Activated T-cell treated with anti-CD3 and anti-CD28 coated beads for 1 hour (primary cell): ENCODE measurements at regions not wholly inside any gene's neighbourhood (a gene's known extent, or its start where the extent isn't known, plus 50 kb on each side); places are given as distances from the start of the nearest gene placed in this dataset.
"Not testable (repeated sequence)": the region's sequence is repeated elsewhere in the genome, so short reads cannot be mapped to it uniquely, and the experiment has no call there.

Experiments used
- DNase-seq: peaks from one replicate; pipeline ENCODE4 v3.0.0-alpha.2; 2020; ENCODE audit warnings: low read depth

- no peak for DNase-seq
Observed at GRCh38 chr5:89208392-89208791, 325.4 kb upstream of the MEF2C start.

DNA sequence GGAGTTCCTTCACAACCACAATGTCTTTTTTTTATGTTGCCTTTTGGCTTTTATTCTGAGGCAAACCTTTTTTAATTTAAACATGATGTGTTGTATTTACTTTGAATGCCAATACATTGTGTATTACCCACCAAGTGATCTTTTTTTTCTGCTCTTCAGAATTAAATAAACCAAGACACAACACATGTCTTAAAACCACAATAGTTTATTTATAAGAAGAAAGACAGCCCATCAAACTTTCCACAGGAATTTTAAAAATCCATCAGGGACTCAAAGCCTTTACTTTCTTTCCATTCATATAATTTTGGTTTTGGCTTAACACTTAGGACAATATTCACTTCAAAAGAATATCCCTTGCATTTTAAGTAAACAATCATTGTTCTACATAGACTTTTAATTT lies 321.8 kb upstream of the MEF2C start:
- no peak for DNase-seq

DNA sequence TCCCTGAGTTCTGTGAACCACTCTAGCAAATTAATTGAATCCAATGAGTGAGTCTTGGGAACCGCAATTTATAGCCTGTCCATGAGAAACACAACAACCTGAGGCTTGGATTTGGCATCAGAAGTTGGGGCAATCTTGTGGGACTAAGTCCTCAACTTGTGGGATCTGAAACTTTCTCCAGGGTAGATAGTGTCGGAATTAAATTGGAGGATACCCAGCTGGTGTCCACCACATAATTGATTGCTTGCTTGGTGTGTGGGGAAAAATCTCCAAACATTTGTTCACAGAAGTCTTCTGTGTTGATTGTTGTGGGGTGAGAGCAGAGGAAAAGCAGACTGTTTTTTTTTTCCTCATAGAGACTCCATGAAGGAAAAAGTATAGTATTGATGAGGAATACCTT lies 320.6 kb upstream of the MEF2C start:
- DNase-seq, result no peak

DNA sequence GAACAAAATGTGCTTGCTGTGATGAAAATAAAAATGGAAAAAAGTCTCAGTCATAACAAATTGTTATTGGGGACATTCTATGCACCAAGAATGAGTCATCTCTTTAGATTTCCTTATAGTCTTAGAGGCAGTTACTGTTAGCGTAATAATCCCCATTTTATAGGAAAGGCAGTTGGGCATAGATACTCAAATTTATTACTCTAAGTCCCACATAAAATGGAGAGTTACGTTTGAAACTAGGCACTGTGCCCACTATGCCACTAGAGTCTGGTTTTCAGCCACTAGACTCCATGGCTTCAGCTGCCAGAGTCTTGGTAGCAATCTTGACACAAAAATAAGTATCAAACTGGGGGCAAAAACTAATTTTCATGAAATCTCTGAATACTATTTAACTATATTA lies 317.9 kb upstream of the MEF2C start:
- no peak for DNase-seq

DNA sequence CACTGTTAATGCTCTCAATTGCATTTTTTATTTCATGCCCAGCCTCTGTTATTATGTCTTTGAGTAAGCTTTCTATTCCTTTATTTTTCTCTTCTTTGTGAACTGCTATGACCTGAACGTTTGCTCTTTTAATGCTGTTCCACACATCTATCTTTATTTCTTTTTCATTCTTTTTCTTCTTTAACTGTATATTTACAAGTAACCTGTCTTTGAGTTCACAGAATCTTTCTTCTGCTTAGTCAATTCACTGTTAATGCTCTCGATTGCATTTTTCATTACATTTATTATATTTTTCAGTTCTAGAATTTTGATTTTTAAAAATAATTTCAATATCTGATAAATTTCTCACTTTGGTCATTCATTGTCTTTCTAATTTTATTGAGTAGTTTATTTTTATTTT lies 316.3 kb upstream of the MEF2C start:
- no peak for DNase-seq

DNA sequence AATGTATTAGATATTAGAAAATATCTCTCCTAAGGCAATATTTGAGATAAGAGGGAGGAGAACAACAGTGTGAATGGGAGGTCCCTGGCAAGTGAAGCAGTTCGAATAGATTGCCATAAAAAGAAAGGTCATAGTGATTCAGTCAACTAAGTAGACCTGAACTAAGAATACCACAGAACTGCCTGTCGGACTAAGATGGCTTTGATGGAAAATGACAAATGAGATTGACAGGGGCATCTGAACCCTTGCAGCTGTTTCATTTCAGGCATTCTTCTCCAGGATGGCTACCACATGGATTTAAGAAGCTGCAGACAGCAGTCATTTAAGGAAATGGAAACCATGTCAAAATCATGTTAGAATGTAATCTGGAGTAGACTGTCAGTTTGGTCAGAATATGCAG lies 308.4 kb upstream of the MEF2C start:
- no peak for DNase-seq

DNA sequence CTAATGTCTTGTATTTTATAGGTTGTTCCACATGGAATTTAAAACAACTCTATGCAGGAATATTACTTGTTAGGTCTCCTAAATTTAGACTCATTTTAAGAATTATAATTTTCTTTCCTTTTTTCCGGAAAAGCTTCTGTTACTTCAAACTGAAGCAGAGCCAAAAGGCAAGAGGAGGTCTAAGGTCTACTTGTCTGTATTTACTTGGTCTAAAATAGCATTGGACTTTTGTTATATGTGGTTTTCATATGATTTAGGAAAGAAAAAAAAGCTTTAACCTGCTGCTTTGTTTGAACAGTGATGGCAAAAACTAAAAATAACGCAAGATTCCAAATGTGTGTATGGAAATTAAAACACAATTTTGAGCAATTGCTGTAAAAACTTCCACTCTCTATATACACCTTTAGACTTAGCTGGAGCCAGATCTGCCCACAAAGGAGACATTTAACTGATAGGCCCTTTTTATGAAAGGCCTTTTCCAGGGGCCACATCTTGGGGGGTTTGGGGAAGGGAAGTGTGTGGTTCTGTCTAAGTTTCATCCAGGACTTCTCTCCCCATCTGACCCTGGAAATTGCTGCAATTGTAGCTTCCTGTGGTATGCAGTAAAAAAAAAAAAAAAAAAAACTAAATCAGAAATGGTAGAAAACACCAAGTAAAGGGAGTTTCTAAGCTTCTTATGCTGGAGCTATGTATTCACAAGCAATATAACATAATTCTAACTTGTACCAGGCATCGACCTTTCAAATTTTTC lies 307.7 kb upstream of the MEF2C start:
- no peak for DNase-seq

DNA sequence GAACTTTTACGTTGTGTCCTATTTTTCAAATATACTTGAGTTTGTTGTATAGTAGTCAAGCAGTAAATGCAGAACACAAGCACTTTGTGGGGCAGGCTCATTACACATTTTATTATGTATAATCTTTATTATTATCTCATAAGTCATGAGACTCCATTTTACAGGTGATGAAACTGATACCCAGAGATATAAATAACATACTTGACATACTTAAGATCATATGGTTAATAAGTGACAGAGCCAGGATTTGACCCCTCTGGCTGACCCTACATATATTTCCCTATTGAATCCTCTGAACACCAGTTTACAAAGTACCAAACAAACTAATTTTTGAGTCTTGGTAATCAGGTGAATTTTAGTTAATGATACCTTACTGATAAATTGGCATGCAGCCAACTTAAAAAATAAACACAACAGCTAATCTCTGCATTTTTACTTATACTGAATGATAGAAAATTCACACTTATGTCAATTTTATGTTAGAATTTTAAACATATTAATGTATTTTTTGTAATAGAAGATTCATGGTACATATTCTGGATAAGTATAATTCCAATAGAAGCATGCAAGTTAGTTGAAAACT lies 305.0 kb upstream of the MEF2C start:
- no peak for DNase-seq

- no peak for DNase-seq
Observed at GRCh38 chr5:89187268-89187667, 304.3 kb upstream of the MEF2C start.

GRCh38 chr5:89181546-89181945 lies 298.6 kb upstream of the MEF2C start:
- no peak for DNase-seq

GRCh38 chr5:89179731-89180130 lies 296.7 kb upstream of the MEF2C start:
- no peak for DNase-seq

DNA sequence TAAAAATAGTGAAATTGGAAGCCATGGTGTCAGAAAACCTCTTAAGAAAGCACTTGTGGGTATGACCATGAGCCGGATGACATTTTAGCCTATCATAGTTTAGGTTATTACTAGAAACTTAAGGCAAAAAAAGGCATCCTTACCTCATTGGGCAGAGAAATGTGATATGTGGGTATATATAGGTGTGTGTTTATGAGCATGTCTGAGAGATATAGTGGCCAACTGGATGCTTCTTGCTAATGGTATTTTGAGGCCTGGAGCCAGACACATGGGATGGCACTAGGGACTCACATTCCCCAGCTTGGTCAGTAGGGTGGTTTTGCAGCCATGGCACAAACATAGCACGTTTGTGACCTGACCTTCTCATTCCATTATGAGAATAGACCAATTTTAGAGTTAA lies 295.6 kb upstream of the MEF2C start:
- DNase-seq, result no peak

GRCh38 chr5:89173528-89173927 lies 290.5 kb upstream of the MEF2C start:
- DNase-seq, result no peak

DNA sequence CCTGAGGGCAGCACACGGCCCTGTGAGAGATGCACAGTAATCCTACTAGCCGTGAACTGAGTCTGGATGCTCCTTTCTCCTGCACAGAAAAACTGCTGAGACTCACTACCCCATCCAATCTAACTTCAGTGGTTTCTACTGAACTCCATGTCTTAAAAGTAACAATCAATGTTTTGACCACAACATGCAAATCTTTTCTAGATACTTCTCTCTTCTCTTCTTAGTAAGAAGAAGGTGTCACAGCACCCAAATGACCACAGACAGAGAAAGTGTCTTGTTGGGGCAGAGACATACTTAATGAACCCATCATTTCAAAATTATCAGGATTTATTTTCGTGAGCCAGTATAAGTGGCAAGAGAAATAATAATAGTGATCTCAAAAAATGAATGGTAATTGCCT lies 285.8 kb upstream of the MEF2C start:
- no peak for DNase-seq

GRCh38 chr5:89164703-89165102 lies 281.7 kb upstream of the MEF2C start:
- not testable (repeated sequence) for DNase-seq

DNA sequence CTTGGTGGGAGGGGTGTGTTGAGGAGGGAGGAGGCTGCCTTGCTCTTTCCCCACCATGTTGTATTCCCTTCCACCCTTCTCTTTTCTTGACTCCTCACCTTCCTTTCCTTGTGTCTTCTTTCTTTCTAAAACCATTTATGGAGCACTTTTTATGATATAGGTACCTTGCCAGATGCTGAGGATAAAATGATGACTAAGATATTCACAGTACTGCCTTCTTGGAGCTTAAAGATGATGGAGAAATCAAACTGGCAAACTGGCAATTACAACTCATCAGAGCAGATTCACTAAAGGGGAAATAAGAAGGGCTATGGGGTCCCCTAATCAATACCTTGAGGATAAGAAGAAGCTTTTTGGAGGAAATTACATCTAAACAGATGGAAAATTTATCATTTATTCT lies 273.2 kb upstream of the MEF2C start:
- no peak for DNase-seq

DNA sequence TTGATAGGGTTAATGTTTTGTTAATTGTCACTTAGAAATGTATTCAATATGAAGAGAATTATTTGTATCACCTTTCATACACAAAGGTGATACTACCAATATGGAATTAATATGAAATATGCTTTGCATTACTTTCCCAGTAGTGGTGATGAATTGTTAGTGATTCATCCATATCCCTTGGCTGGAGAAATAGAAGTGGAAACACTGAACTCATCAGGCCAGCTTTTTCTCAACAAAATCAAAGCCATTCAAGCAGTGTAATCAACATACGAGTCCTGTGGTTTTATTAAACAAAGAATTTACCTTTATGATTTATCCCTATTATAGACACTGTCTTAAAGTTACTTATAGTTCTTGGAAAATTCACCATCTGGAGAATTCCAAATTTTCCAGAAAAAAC lies 264.0 kb upstream of the MEF2C start:
- DNase-seq, result no peak

GRCh38 chr5:89137148-89137547 lies 254.2 kb upstream of the MEF2C start:
- DNase-seq, result no peak

DNA sequence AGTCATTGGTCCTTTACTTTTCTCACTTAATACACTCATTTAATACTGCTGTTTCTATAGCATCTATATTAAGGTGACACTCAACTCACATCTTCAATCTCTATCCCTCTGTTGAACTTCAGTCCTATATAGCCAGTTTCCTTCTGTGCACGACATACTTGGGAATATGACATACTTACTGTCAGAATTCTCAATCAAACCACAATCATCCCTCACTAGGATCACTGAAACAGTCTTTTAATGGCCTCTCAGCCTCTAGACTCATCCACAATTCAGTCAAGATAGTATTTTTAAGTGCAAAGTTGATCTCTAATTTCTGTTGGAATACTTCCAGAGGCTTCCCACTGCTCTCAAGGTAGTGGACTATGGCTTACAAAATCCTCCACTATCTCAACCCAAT lies 251.0 kb upstream of the MEF2C start:
- no peak for DNase-seq

DNA sequence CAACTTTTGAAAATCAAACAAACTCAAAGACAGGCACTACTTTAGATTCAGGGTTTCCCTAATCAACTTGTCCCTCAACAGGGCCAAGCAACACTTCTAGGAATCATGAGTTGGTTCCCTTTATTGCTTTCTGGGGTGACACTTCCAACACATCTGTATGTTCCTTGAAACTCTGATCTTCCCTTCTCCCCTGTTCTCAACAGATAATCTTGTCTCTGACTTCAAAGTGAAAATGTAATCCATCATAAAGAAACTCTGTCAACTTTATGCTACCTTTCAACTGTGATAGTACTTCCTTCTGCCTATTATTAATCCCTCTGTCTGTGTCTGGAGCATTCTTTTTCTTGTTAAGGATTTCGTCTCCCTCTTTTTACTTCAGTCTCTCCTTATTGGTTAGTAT lies 250.1 kb upstream of the MEF2C start:
- no peak for DNase-seq

DNA sequence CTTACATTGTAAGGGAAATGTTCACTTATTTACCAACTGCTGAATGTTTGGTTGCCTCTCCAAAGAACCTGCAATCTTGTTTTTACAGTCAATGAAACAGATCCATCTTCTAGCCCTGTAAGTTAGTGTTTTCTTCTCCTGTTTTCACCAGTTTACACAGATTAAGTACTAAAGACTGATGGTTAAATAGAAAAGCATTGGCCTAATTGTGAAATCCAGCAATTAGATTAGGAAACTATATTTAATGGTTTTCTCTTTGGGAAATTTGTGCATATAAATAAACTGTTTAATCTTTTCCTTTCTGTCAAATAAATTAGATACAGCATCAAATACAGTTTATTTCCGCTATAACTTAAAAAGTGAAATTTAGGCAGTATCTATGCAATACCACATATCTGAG lies 247.9 kb upstream of the MEF2C start:
- DNase-seq, result no peak

DNA sequence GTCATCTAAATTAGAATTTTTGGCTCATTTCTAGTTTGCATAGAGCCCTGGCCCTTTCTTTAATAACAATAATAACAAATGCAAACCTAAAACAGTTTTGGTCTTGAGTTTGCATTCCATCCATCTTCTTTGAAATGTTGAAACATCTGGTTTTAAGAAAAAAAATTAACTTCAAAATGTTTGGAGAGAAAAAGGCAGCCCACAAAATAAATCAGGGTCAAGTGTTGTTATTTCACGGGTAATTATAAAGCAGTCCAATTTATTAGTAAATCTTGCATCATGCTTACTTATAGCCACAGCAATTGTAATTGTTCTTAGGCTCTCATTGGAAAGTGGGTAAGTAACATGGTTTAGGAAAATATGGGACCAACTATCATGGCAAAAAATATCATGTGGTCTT lies 247.0 kb upstream of the MEF2C start:
- DNase-seq, result no peak

- DNase-seq, result no peak
Observed at GRCh38 chr5:89128906-89129625, 246.1 kb upstream of the MEF2C start.

DNA sequence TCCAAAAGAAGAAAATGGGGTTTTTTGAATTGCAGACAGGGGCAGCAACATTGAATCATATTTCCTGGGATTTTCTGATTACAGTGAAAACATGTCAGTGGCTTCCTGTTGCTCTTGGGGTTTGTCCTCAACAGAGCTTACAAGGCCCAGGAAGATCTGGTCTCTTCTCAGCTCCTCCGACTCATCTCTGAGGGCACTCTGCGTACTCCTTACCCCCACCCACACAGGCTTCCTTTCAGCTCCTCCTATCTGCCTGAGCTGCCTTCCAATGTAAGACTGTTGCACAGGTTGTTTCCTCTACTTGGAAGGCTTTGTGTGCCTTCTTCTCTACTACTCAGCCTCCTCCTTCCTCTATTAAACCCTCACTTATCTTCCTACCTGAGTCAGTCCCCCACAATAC lies 245.1 kb upstream of the MEF2C start:
- DNase-seq, result no peak
